Thyroid gland (tissue), 4 donors: ENCODE measurements at regions not wholly inside any gene's neighbourhood (a gene's known extent, or its start where the extent isn't known, plus 50 kb on each side); places are given as distances from the start of the nearest gene placed in this dataset.

Experiments
- CTCF ChIP-seq, 6 experiments: fragments of 200-600 bp in 3 of 6; fragments of 450-650 bp in 3 of 6; sonication (generic) in 3 of 6; IDR thresholded peaks; one replicate each; pipeline ENCODE4 v1.5.1; 2016 to 2019; ENCODE audit warnings: antibody characterized with exemption in 6 of 6, mild to moderate bottlenecking in 2 of 6, inconsistent platforms in 1 of 6, moderate library complexity in 1 of 6
- POLR2A ChIP-seq, 2 donors: fragments of 450-650 bp; IDR thresholded peaks; one replicate each; pipeline ENCODE4 v1.6.1; 2017; ENCODE audit warnings: antibody characterized with exemption in 2 of 2, mild to moderate bottlenecking in 2 of 2, moderate library complexity in 1 of 2

DNA sequence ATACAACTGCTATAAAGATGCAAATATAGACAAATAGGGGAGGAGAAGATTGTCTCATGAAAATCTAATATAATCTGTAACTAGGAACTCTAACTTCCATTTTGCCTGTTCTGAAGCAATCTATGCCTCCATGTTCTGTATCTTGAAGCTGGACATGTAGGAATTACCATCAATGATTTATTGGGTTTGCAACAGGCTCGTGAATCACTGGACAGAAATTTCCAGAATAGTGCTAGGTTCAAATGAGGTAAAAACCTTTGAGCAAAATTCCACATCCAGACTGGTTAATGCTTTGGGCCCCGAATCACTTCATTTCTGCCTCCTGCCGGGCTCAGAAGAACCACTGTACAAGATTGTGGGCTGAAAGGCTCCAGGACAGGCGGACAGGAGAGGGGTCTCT is 110.7 kb upstream of the CTTNBP2NL start:
- TF ChIP-seq CTCF (IDR thresholded peaks at IDR 0.05) (no peak), POLR2A (IDR thresholded peaks at IDR 0.05) (no peak)
